IgD-negative memory B cell (primary cell): ENCODE measurements at regions not wholly inside any gene's neighbourhood (a gene's known extent, or its start where the extent isn't known, plus 50 kb on each side); places are given as distances from the start of the nearest gene placed in this dataset.
"Not testable (repeated sequence)": the region's sequence is repeated elsewhere in the genome, so short reads cannot be mapped to it uniquely, and the experiment has no call there.

Experiments
- H3K27ac Mint-ChIP-seq, 3 donors: one replicate each; pipeline ENCODE4 v1.8.0; 2020 to 2022; ENCODE audit warnings: mild to moderate bottlenecking in 3 of 3, mixed read lengths in 3 of 3, moderate library complexity in 1 of 3
- H3K27me3 Mint-ChIP-seq: one replicate; pipeline ENCODE4 v1.8.0; 2021; ENCODE audit warnings: mixed read lengths
- H3K36me3 Mint-ChIP-seq: one replicate; pipeline ENCODE4 v1.8.0; 2020; ENCODE audit warnings: mild to moderate bottlenecking, mixed read lengths
- H3K4me1 Mint-ChIP-seq, 3 donors: one replicate each; pipeline ENCODE4 v1.8.0; 2020 to 2022; ENCODE audit warnings: mixed read lengths in 3 of 3, mild to moderate bottlenecking in 1 of 3
- H3K4me3 Mint-ChIP-seq, 4 donors: one replicate each; pipeline ENCODE4 v1.8.0; 2020 to 2022; ENCODE audit warnings: mild to moderate bottlenecking in 4 of 4, mixed read lengths in 4 of 4, moderate library complexity in 3 of 4
- H3K9me3 Mint-ChIP-seq, 3 donors: one replicate each; pipeline ENCODE4 v1.8.0; 2020 to 2021; ENCODE audit warnings: mixed read lengths in 3 of 3, mild to moderate bottlenecking in 1 of 3

- Mint-ChIP-seq H3K4me1 (no peaks in the 10 kb centered on the region), H3K9me3 (no peaks in the 10 kb centered on the region), H3K27me3 (no peaks in the 10 kb centered on the region), H3K4me3 (no peak overlapping the region), H3K27ac (no peak overlapping the region), H3K36me3 (no peaks in the 10 kb centered on the region)
Measured at GRCh38 chr6:15763837-15764236, 101.0 kb upstream of the DTNBP1 start.

- no peak overlapping the region for H3K27ac Mint-ChIP-seq
- no peak overlapping the region for H3K4me3 Mint-ChIP-seq
- H3K4me1 Mint-ChIP-seq: no peaks in the 10 kb centered on the region
- H3K27me3 Mint-ChIP-seq: no peaks in the 10 kb centered on the region
- H3K9me3 Mint-ChIP-seq: no peaks in the 10 kb centered on the region
- no peaks in the 10 kb centered on the region for H3K36me3 Mint-ChIP-seq
Measured at GRCh38 chr6:15763364-15763763, 100.5 kb upstream of the DTNBP1 start.

GRCh38 chr6:15761045-15761502, 98.2 kb upstream of the DTNBP1 start:
- no peaks in the 10 kb centered on the region for H3K27me3 Mint-ChIP-seq
- no peaks in the 10 kb centered on the region for H3K9me3 Mint-ChIP-seq
- H3K36me3 Mint-ChIP-seq: no peaks in the 10 kb centered on the region
- no peak overlapping the region for H3K27ac Mint-ChIP-seq
- no peak overlapping the region for H3K4me3 Mint-ChIP-seq
- no peaks in the 10 kb centered on the region for H3K4me1 Mint-ChIP-seq

- Mint-ChIP-seq H3K9me3 (no peaks in the 10 kb centered on the region), H3K4me1 (no peaks in the 10 kb centered on the region), H3K36me3 (no peaks in the 10 kb centered on the region), H3K27me3 (no peaks in the 10 kb centered on the region), H3K4me3 (no peak overlapping the region), H3K27ac (no peak overlapping the region)
Measured at GRCh38 chr6:15758631-15759215, 95.9 kb upstream of the DTNBP1 start.

- no peak overlapping the region for H3K27ac Mint-ChIP-seq
Measured at GRCh38 chr6:15755526-15755925, 92.7 kb upstream of the DTNBP1 start.

GRCh38 chr6:15754706-15755079, 91.9 kb upstream of the DTNBP1 start:
- no peak overlapping the region for H3K27ac Mint-ChIP-seq
- H3K4me1 Mint-ChIP-seq: no peaks in the 10 kb centered on the region
- H3K36me3 Mint-ChIP-seq: no peaks in the 10 kb centered on the region
- H3K4me3 Mint-ChIP-seq: no peak overlapping the region
- H3K27me3 Mint-ChIP-seq: no peaks in the 10 kb centered on the region
- H3K9me3 Mint-ChIP-seq: no peaks in the 10 kb centered on the region

More at GRCh38 chr6:15755526-15755925, 92.7 kb upstream of the DTNBP1 start:
- Mint-ChIP-seq H3K27me3 (no peaks in the 10 kb centered on the region), H3K4me3 (no peak overlapping the region), H3K36me3 (no peaks in the 10 kb centered on the region), H3K9me3 (no peaks in the 10 kb centered on the region), H3K4me1 (no peaks in the 10 kb centered on the region)

GRCh38 chr6:15754035-15754705, 91.3 kb upstream of the DTNBP1 start:
- Mint-ChIP-seq H3K4me3 (no peak overlapping the region), H3K9me3 (no peaks in the 10 kb centered on the region), H3K36me3 (no peaks in the 10 kb centered on the region), H3K4me1 (no peaks in the 10 kb centered on the region), H3K27ac (no peak overlapping the region), H3K27me3 (no peaks in the 10 kb centered on the region)

GRCh38 chr6:15752820-15753219, 90.0 kb upstream of the DTNBP1 start:
- H3K36me3 Mint-ChIP-seq: no peaks in the 10 kb centered on the region
- no peaks in the 10 kb centered on the region for H3K9me3 Mint-ChIP-seq
- no peaks in the 10 kb centered on the region for H3K4me1 Mint-ChIP-seq
- no peaks in the 10 kb centered on the region for H3K27me3 Mint-ChIP-seq
- no peak overlapping the region for H3K27ac Mint-ChIP-seq
- H3K4me3 Mint-ChIP-seq: no peak overlapping the region

GRCh38 chr6:15751721-15752350, 89.0 kb upstream of the DTNBP1 start:
- Mint-ChIP-seq H3K9me3 (no peaks in the 10 kb centered on the region), H3K4me3 (no peak overlapping the region), H3K36me3 (no peaks in the 10 kb centered on the region), H3K27ac (peak overlapping the region in 1 of 3 donors; percentile 9), H3K4me1 (no peaks in the 10 kb centered on the region), H3K27me3 (no peaks in the 10 kb centered on the region)

- Mint-ChIP-seq H3K27ac (peak overlapping the region in 1 of 3 donors; percentile 65), H3K9me3 (peaks cover 0 to 6% (median 0%) of the 10 kb centered on the region in 3 donors), H3K4me1 (peaks cover 0 to 3% (median 0%) of the 10 kb centered on the region in 3 donors), H3K4me3 (no peak overlapping the region), H3K27me3 (peaks cover 4% of the 10 kb centered on the region), H3K36me3 (peaks cover 2% of the 10 kb centered on the region)
Measured at GRCh38 chr6:15748341-15748740, 85.5 kb upstream of the DTNBP1 start.

GRCh38 chr6:15747354-15747883, 84.6 kb upstream of the DTNBP1 start:
- H3K27ac Mint-ChIP-seq: no peak overlapping the region
- peaks cover 0 to 3% (median 0%) of the 10 kb centered on the region in 3 donors for H3K4me1 Mint-ChIP-seq
- peaks cover 0 to 6% (median 0%) of the 10 kb centered on the region in 3 donors for H3K9me3 Mint-ChIP-seq
- peaks cover 4% of the 10 kb centered on the region for H3K27me3 Mint-ChIP-seq
- no peak overlapping the region for H3K4me3 Mint-ChIP-seq
- H3K36me3 Mint-ChIP-seq: peaks cover 5% of the 10 kb centered on the region

GRCh38 chr6:15745781-15746180, 83.0 kb upstream of the DTNBP1 start:
- Mint-ChIP-seq H3K36me3 (peaks cover 5% of the 10 kb centered on the region), H3K27me3 (peaks cover 4% of the 10 kb centered on the region), H3K4me3 (no peak overlapping the region), H3K4me1 (peaks cover 0 to 3% (median 0%) of the 10 kb centered on the region in 3 donors), H3K27ac (no peak overlapping the region), H3K9me3 (peaks cover 0 to 6% (median 2%) of the 10 kb centered on the region in 3 donors)

- no peak overlapping the region for H3K4me3 Mint-ChIP-seq
- peaks cover 5% of the 10 kb centered on the region for H3K36me3 Mint-ChIP-seq
- peaks cover 4% of the 10 kb centered on the region for H3K27me3 Mint-ChIP-seq
- H3K27ac Mint-ChIP-seq: no peak overlapping the region
- H3K9me3 Mint-ChIP-seq: peaks cover 0 to 6% (median 2%) of the 10 kb centered on the region in 3 donors
- H3K4me1 Mint-ChIP-seq: peaks cover 0 to 3% (median 0%) of the 10 kb centered on the region in 3 donors
Measured at GRCh38 chr6:15744818-15745402, 82.1 kb upstream of the DTNBP1 start.

- not testable (repeated sequence) for H3K4me3 Mint-ChIP-seq, H3K27ac Mint-ChIP-seq, H3K36me3 Mint-ChIP-seq, H3K9me3 Mint-ChIP-seq, H3K27me3 Mint-ChIP-seq, H3K4me1 Mint-ChIP-seq
Measured at GRCh38 chr6:15742013-15742412, 79.2 kb upstream of the DTNBP1 start.

GRCh38 chr6:15741405-15741804, 78.6 kb upstream of the DTNBP1 start:
- peaks cover 5% of the 10 kb centered on the region for H3K36me3 Mint-ChIP-seq
- H3K9me3 Mint-ChIP-seq: peaks cover 0 to 6% (median 5%) of the 10 kb centered on the region in 3 donors
- H3K4me3 Mint-ChIP-seq: no peak overlapping the region

More at GRCh38 chr6:15741405-15741804, 78.6 kb upstream of the DTNBP1 start:
- H3K4me1 Mint-ChIP-seq: peaks cover 0 to 3% (median 0%) of the 10 kb centered on the region in 3 donors
- H3K27ac Mint-ChIP-seq: no peak overlapping the region
- peaks cover 4% of the 10 kb centered on the region for H3K27me3 Mint-ChIP-seq
